IPS DF 19.7 (cell line): ENCODE measurements at regions not wholly inside any gene's neighbourhood (a gene's known extent, or its start where the extent isn't known, plus 50 kb on each side); places are given as distances from the start of the nearest gene placed in this dataset.

Experiments used
- DNase-seq: peaks from one replicate; pipeline ENCODE4 v3.0.0-alpha.2; 2013; ENCODE audit warnings: low read depth, low spot score

- DNase-seq: no peak
Measured at GRCh38 chr15:95989392-95989791, 341.1 kb upstream of the NR2F2 start.

GRCh38 chr15:95990833-95991232 is 339.7 kb upstream of the NR2F2 start:
- DNase-seq: no peak

GRCh38 chr15:95994418-95994817 is 336.1 kb upstream of the NR2F2 start:
- no peak for DNase-seq

- DNase-seq: no peak
Measured at GRCh38 chr15:95995375-95996168, 334.9 kb upstream of the NR2F2 start.

GRCh38 chr15:95996494-95996893 is 334.0 kb upstream of the NR2F2 start:
- no peak for DNase-seq

GRCh38 chr15:95998935-95999334 is 331.6 kb upstream of the NR2F2 start:
- DNase-seq: no peak

- DNase-seq: no peak
Measured at GRCh38 chr15:96002890-96003859, 327.3 kb upstream of the NR2F2 start.

- no peak for DNase-seq
Measured at GRCh38 chr15:96005906-96006305, 324.6 kb upstream of the NR2F2 start.

GRCh38 chr15:96011136-96011535 is 319.4 kb upstream of the NR2F2 start:
- no peak for DNase-seq

- DNase-seq: no peak
Measured at GRCh38 chr15:96014939-96015338, 315.6 kb upstream of the NR2F2 start.

- no peak for DNase-seq
Measured at GRCh38 chr15:96019114-96019513, 311.4 kb upstream of the NR2F2 start.

GRCh38 chr15:96020133-96020532 is 310.4 kb upstream of the NR2F2 start:
- no peak for DNase-seq

GRCh38 chr15:96020797-96021196 is 309.7 kb upstream of the NR2F2 start:
- DNase-seq: no peak

- no peak for DNase-seq
Measured at GRCh38 chr15:96023081-96023480, 307.4 kb upstream of the NR2F2 start.

- no peak for DNase-seq
Measured at GRCh38 chr15:96027501-96027900, 303.0 kb upstream of the NR2F2 start.

GRCh38 chr15:96028620-96029019 is 301.9 kb upstream of the NR2F2 start:
- DNase-seq: no peak

- no peak for DNase-seq
Measured at GRCh38 chr15:96029172-96029571, 301.3 kb upstream of the NR2F2 start.

GRCh38 chr15:96031426-96032110 is 298.9 kb upstream of the NR2F2 start:
- DNase-seq: no peak

- DNase-seq: no peak
Measured at GRCh38 chr15:96035091-96035490, 295.4 kb upstream of the NR2F2 start.

GRCh38 chr15:96035635-96036034 is 294.9 kb upstream of the NR2F2 start:
- no peak for DNase-seq

- no peak for DNase-seq
Measured at GRCh38 chr15:96037584-96037983, 292.9 kb upstream of the NR2F2 start.

- no peak for DNase-seq
Measured at GRCh38 chr15:96038131-96038530, 292.4 kb upstream of the NR2F2 start.
